ENCODE measurements at regions not wholly inside any gene's neighbourhood (a gene's known extent, or its start where the extent isn't known, plus 50 kb on each side); places are given as distances from the start of the nearest gene placed in this dataset.

- DNase-seq (ENCODE audit: low spot score) = no peak
Measured at GRCh38 chr1:195082183-195082582, 1526.1 kb downstream of the KCNT2 start.

GRCh38 chr1:195076682-195077081, 1531.6 kb downstream of the KCNT2 start:
- DNase-seq (ENCODE audit: low spot score) = no peak

- DNase-seq (ENCODE audit: low spot score) = no peak
Measured at GRCh38 chr1:195075973-195076372, 1532.3 kb downstream of the KCNT2 start.

GRCh38 chr1:195071461-195071860, 1536.8 kb downstream of the KCNT2 start:
- DNase-seq (ENCODE audit: low spot score) = no peak

GRCh38 chr1:195065437-195065836, 1542.8 kb downstream of the KCNT2 start:
- DNase-seq (ENCODE audit: low spot score) = no peak

- DNase-seq (ENCODE audit: low spot score) = no peak
Measured at GRCh38 chr1:195064358-195064757, 1543.9 kb downstream of the KCNT2 start.

- no peak for DNase-seq (ENCODE audit: low spot score)
Measured at GRCh38 chr1:195054217-195054687, 1554.0 kb downstream of the KCNT2 start.

GRCh38 chr1:195053478-195053877, 1554.8 kb downstream of the KCNT2 start:
- DNase-seq (ENCODE audit: low spot score) = no peak

- DNase-seq (ENCODE audit: low spot score) = no peak
Measured at GRCh38 chr1:195047772-195048171, 1560.5 kb downstream of the KCNT2 start.

- DNase-seq (ENCODE audit: low spot score) = no peak
Measured at GRCh38 chr1:195045072-195045471, 1563.2 kb downstream of the KCNT2 start.

- DNase-seq (ENCODE audit: low spot score) = no peak
Measured at GRCh38 chr1:195030793-195031192, 1577.4 kb downstream of the KCNT2 start.

GRCh38 chr1:195026792-195027191, 1581.4 kb downstream of the KCNT2 start:
- DNase-seq (ENCODE audit: low spot score) = no peak

GRCh38 chr1:195019385-195019784, 1588.9 kb downstream of the KCNT2 start:
- DNase-seq (ENCODE audit: low spot score) = no peak

- no peak for DNase-seq (ENCODE audit: low spot score)
Measured at GRCh38 chr1:195012995-195013394, 1595.2 kb downstream of the KCNT2 start.

- no peak for DNase-seq (ENCODE audit: low spot score)
Measured at GRCh38 chr1:195005338-195005737, 1602.9 kb downstream of the KCNT2 start.

- no peak for DNase-seq (ENCODE audit: low spot score)
Measured at GRCh38 chr1:194990483-194990882, 1617.8 kb downstream of the KCNT2 start.

- no peak for DNase-seq (ENCODE audit: low spot score)
Measured at GRCh38 chr1:194975913-194976312, 1632.3 kb downstream of the KCNT2 start.

GRCh38 chr1:194968916-194969315, 1639.3 kb downstream of the KCNT2 start:
- DNase-seq (ENCODE audit: low spot score) = no peak

- no peak for DNase-seq (ENCODE audit: low spot score)
Measured at GRCh38 chr1:194959795-194960194, 1648.4 kb downstream of the KCNT2 start.

- no peak for DNase-seq (ENCODE audit: low spot score)
Measured at GRCh38 chr1:194952171-194952570, 1656.1 kb downstream of the KCNT2 start.

GRCh38 chr1:194950584-194950983, 1657.7 kb downstream of the KCNT2 start:
- no peak for DNase-seq (ENCODE audit: low spot score)

- no peak for DNase-seq (ENCODE audit: low spot score)
Measured at GRCh38 chr1:194940336-194941030, 1667.8 kb downstream of the KCNT2 start.

GRCh38 chr1:194935864-194936263, 1672.4 kb downstream of the KCNT2 start:
- no peak for DNase-seq (ENCODE audit: low spot score)

GRCh38 chr1:194931166-194931565, 1677.1 kb downstream of the KCNT2 start:
- no peak for DNase-seq (ENCODE audit: low spot score)
